ENCODE measurements at regions not wholly inside any gene's neighbourhood (a gene's known extent, or its start where the extent isn't known, plus 50 kb on each side); places are given as distances from the start of the nearest gene placed in this dataset.

DNA sequence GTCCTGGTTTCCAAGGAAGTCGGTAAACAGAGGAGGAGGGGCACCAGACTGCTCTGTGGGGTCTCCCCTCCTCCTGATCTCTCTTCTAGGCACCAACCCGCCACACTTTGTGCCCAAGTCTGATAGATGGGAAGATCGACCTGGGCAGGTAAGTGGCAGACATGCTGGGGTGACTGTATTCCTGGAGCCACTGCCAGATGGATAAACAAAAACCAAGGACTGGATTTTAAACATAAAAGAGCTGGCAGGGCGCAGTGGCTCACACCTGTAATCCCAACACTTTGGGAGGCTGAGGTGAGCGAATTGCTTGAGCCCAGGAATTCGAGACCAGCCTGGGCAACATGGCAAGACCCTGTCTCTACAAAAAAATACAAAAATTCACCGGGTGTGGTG, 181.2 kb downstream of the ANAPC1 start:
- TF ChIP-seq, protein P1, sequence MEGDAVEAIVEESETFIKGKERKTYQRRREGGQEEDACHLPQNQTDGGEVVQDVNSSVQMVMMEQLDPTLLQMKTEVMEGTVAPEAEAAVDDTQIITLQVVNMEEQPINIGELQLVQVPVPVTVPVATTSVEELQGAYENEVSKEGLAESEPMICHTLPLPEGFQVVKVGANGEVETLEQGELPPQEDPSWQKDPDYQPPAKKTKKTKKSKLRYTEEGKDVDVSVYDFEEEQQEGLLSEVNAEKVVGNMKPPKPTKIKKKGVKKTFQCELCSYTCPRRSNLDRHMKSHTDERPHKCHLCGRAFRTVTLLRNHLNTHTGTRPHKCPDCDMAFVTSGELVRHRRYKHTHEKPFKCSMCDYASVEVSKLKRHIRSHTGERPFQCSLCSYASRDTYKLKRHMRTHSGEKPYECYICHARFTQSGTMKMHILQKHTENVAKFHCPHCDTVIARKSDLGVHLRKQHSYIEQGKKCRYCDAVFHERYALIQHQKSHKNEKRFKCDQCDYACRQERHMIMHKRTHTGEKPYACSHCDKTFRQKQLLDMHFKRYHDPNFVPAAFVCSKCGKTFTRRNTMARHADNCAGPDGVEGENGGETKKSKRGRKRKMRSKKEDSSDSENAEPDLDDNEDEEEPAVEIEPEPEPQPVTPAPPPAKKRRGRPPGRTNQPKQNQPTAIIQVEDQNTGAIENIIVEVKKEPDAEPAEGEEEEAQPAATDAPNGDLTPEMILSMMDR (conservative IDR thresholded peaks at IDR 0.05; ENCODE audit: low read length), result no peak
- TF ChIP-seq EZH2phosphoT487 (IDR thresholded peaks at IDR 0.05; ENCODE audit: borderline replicate concordance, low read depth, low read length), result no peak
